ENCODE measurements at regions not wholly inside any gene's neighbourhood (a gene's known extent, or its start where the extent isn't known, plus 50 kb on each side); places are given as distances from the start of the nearest gene placed in this dataset.

GRCh38 chr13:33742321-33742720 lies 75.6 kb upstream of the RFC3 start:
- POLR2A ChIA-PET (ENCODE audit: low non-redundant PET) = no interaction called here
- CTCF ChIA-PET = no interaction called here
- DNase-seq (ENCODE audit: low spot score) = no peak
- no peak for TF ChIP-seq CTCF (conservative IDR thresholded peaks at IDR 0.05; ENCODE audit: low read depth)
- no peak overlapping the region for H3K27ac ChIP-seq

GRCh38 chr13:33743438-33744368 lies 74.2 kb upstream of the RFC3 start:
- DNase-seq (ENCODE audit: low spot score) = no peak
- ChIA-PET POLR2A (ENCODE audit: low non-redundant PET) (no interaction called here), CTCF (no interaction called here)
- H3K27ac ChIP-seq = no peak overlapping the region
- TF ChIP-seq CTCF (conservative IDR thresholded peaks at IDR 0.05; ENCODE audit: low read depth) = no peak

GRCh38 chr13:33744589-33745369 lies 73.2 kb upstream of the RFC3 start:
- no peak overlapping the region for H3K27ac ChIP-seq
- POLR2A ChIA-PET (ENCODE audit: low non-redundant PET) = no interaction called here
- no peak for DNase-seq (ENCODE audit: low spot score)
- no peak for TF ChIP-seq CTCF (conservative IDR thresholded peaks at IDR 0.05; ENCODE audit: low read depth)
- CTCF ChIA-PET = no interaction called here

GRCh38 chr13:33745370-33746324 lies 72.3 kb upstream of the RFC3 start:
- TF ChIP-seq CTCF (conservative IDR thresholded peaks at IDR 0.05; ENCODE audit: low read depth) = no peak
- POLR2A ChIA-PET (ENCODE audit: low non-redundant PET) = no interaction called here
- DNase-seq (ENCODE audit: low spot score) = no peak
- CTCF ChIA-PET = interaction anchor here (0.6 kb wide), 3 partner anchors 163 to 632 kb away, joined by 3 to 5 read pairs (median 4); no protein-coding TSS in a partner anchor
- no peak overlapping the region for H3K27ac ChIP-seq

- H3K27ac ChIP-seq = no peak overlapping the region
- TF ChIP-seq CTCF (conservative IDR thresholded peaks at IDR 0.05; ENCODE audit: low read depth) = no peak
- CTCF ChIA-PET = no interaction called here
- no peak for DNase-seq (ENCODE audit: low spot score)
- POLR2A ChIA-PET (ENCODE audit: low non-redundant PET) = no interaction called here
These were observed 71.1 kb upstream of the RFC3 start for GRCh38 chr13:33746867-33747266.

GRCh38 chr13:33751151-33751550 lies 66.8 kb upstream of the RFC3 start:
- no peak for TF ChIP-seq CTCF (conservative IDR thresholded peaks at IDR 0.05; ENCODE audit: low read depth)
- ChIA-PET CTCF (no interaction called here), POLR2A (ENCODE audit: low non-redundant PET) (no interaction called here)
- DNase-seq (ENCODE audit: low spot score) = no peak
- no peak overlapping the region for H3K27ac ChIP-seq
